Heart right ventricle (tissue), 16 donors: ENCODE measurements at regions not wholly inside any gene's neighbourhood (a gene's known extent, or its start where the extent isn't known, plus 50 kb on each side); places are given as distances from the start of the nearest gene placed in this dataset.
"Not testable (repeated sequence)": the region's sequence is repeated elsewhere in the genome, so short reads cannot be mapped to it uniquely, and the experiment has no call there.

Experiments
- ATAC-seq, 8 donors: fragments of 200-7000 bp; cut with Tn5 transposase; one replicate each; pipeline ENCODE4 v1.9.1; 2020; ENCODE audit warnings: mild to moderate bottlenecking in 8 of 8, moderate library complexity in 8 of 8, moderate number of reproducible peaks in 1 of 8
- DNase-seq, 2 donors: peaks; one replicate each; pipeline ENCODE4 v3.0.0-alpha.2; 2020
- H3K27ac ChIP-seq, 10 donors: fragments of 200-600 bp; sonication (generic) in 2 of 10; one replicate each; pipeline versions ENCODE4 v1.5.0 to v1.8.0; 2020 to 2022; ENCODE audit warnings: mild to moderate bottlenecking in 3 of 10
- H3K27me3 ChIP-seq, 7 donors: fragments of 200-600 bp; one replicate each; pipeline ENCODE4 v1.8.0; 2021 to 2022; ENCODE audit warnings: mild to moderate bottlenecking in 2 of 7
- H3K36me3 ChIP-seq, 9 donors: fragments of 200-600 bp; sonication (generic) in 1 of 9; one replicate each; pipeline versions ENCODE4 v1.5.0 to v1.8.0; 2020 to 2022; ENCODE audit warnings: mild to moderate bottlenecking in 2 of 9
- H3K4me1 ChIP-seq, 9 donors: fragments of 200-600 bp; sonication (generic) in 1 of 9; one replicate each; pipeline versions ENCODE4 v1.5.0 to v1.8.0; 2020 to 2022; ENCODE audit warnings: mild to moderate bottlenecking in 4 of 9
- H3K4me3 ChIP-seq, 10 donors: fragments of 200-600 bp; sonication (generic) in 2 of 10; one replicate each; pipeline versions ENCODE4 v1.5.0 to v1.8.0; 2020 to 2022; ENCODE audit warnings: mild to moderate bottlenecking in 7 of 10, moderate library complexity in 2 of 10
- H3K9me3 ChIP-seq, 11 donors: fragments of 200-600 bp in 10 of 11; sonication (generic) in 2 of 11; one replicate each; pipeline versions ENCODE4 v1.5.0 to v1.8.0; 2013 to 2022; ENCODE audit warnings: mild to moderate bottlenecking in 2 of 11, control low read depth in 1 of 11, moderate library complexity in 1 of 11
- CTCF ChIP-seq, 9 donors: fragments of 200-600 bp; sonication (generic) in 2 of 9; IDR thresholded peaks; one replicate each; pipeline versions ENCODE4 v1.5.0 to v1.8.0; 2021 to 2022; ENCODE audit warnings: antibody characterized with exemption in 9 of 9, mild to moderate bottlenecking in 5 of 9, moderate library complexity in 1 of 9
- WGBS, 2 donors: extraction: QIAGEN DNeasy Blood & Tissue Kit; methylation state at CpG; one replicate each; pipeline ENCODE4 v1.1.7; 2013; ENCODE audit warnings: inconsistent platforms in 1 of 2; 5-methylcytosine and 5-hydroxymethylcytosine counted together
- intact Hi-C, 10 donors: fragments of 100-400 bp; cut with DNase I; formaldehyde crosslinking; loops; one replicate each; pipeline versions ENCODE4 v1.11.1 to v1.14.2; 2022
- donor health status: Arrhythmogenic right ventricular cardiomyopathy.
- donor health status: ischemic (EF 13 %, LVEDD 7.1; RV severe dilation, severe dysfunction).
- donor health status: healthy with polysubstance abuse.
- donor health status: DM: no; HTN: yes; CAD: no.
- donor health status: DM: no; HTN: no; CAD: no.
- donor health status: ischemic (EF 25% LVEDD 6.9; RV normal size, moderate dysfunction).
- donor health status: ischemic (EF 25% LVEDD 5.7; RV mildly dilated, moderate dysfunction).
- donor health status: healthy.
- donor health status: DM: yes; HTN: yes; CAD: no.
- donor health status: Ischemic cardiomyopathy.
- donor health status: ischemic (EF 35%, LVEDD 5.7; RV mildly dilated, moderate dysfunction).
- donor health status: nonischemic (EF 11% LVEDD 7.7; RV severe dilation, severe dysfunction).
- donor health status: DM: yes; HTN: yes; CAD: no.
- donor health status: PGD.
- donor health status: ischemic (EF 29% LVEDD 5.4; RV normal size, mild dysfunction).
- donor health status: nonischemic (EF 23%, LVEDD 6.1; RV moderate dilation, normal function).

GRCh38 chr22:48919851-48920589 lies 907.7 kb downstream of the BRD1 start:
- DNase-seq (no peak), ATAC-seq (no peak)
- Histone ChIP-seq H3K4me3 (no peak overlapping the region), H3K36me3 (no peaks in the 10 kb centered on the region), H3K4me1 (no peaks in the 10 kb centered on the region), H3K27me3 (peaks cover 4 to 61% (median 39%) of the 10 kb centered on the region in 7 donors), H3K27ac (no peak overlapping the region), H3K9me3 (no peaks in the 10 kb centered on the region)
- WGBS, 2 donors = 73 to 76% methylated on average over 17 of the region's 17 CpGs
- intact Hi-C loops = no loop called here
- TF ChIP-seq CTCF (IDR thresholded peaks at IDR 0.05) = no peak

DNA sequence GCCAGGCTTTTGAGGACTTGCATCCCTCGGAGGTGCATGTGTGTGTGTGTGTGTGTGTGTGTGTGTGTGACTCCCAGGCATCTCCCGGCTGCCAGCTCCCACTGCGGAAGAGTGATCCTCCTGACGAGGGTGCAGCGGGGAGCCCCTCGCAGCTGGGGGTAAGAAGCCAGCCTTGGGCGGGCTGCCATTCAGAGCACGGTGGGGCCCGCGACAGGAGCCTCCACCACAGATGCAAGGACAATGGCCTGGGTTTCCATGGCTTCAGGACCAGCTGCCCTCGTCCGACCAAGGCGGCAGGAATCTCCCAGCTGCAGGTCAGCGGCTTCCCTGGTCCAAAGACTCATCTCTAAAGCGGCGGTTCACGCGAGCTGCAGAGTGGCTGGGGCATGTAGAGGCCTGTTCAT lies 908.5 kb downstream of the BRD1 start:
- H3K4me3 ChIP-seq = no peak overlapping the region
- peaks cover 4 to 60% (median 48%) of the 10 kb centered on the region in 7 donors for H3K27me3 ChIP-seq
- H3K27ac ChIP-seq = no peak overlapping the region
- 76 to 79% methylated on average over 18 of the region's 18 CpGs for WGBS, 2 donors
- H3K9me3 ChIP-seq = no peaks in the 10 kb centered on the region
- H3K36me3 ChIP-seq = no peaks in the 10 kb centered on the region
- DNase-seq (no peak), ATAC-seq (no peak)
- H3K4me1 ChIP-seq = no peaks in the 10 kb centered on the region
- intact Hi-C loops = no loop called here
- no peak for TF ChIP-seq CTCF (IDR thresholded peaks at IDR 0.05)

- ATAC-seq (no peak), DNase-seq (no peak)
- H3K4me1 ChIP-seq = no peaks in the 10 kb centered on the region
- H3K9me3 ChIP-seq = no peaks in the 10 kb centered on the region
- H3K27me3 ChIP-seq = peaks cover 4 to 61% (median 53%) of the 10 kb centered on the region in 7 donors
- H3K27ac ChIP-seq = no peak overlapping the region
- no peak overlapping the region for H3K4me3 ChIP-seq
- intact Hi-C loops = no loop called here
- no peaks in the 10 kb centered on the region for H3K36me3 ChIP-seq
- WGBS, 2 donors = 43 to 47% methylated on average over 7 of the region's 7 CpGs
- no peak for TF ChIP-seq CTCF (IDR thresholded peaks at IDR 0.05)
Measured at GRCh38 chr22:48918585-48919186, 909.0 kb downstream of the BRD1 start.

GRCh38 chr22:48912356-48913066 lies 915.2 kb downstream of the BRD1 start:
- H3K4me3 ChIP-seq, H3K36me3 ChIP-seq, H3K9me3 ChIP-seq, H3K27ac ChIP-seq, intact Hi-C loops, DNase-seq, H3K4me1 ChIP-seq, ATAC-seq: not testable (repeated sequence)
- WGBS, 2 donors = 69 to 71% methylated on average over 7 of the region's 7 CpGs
- H3K27me3 ChIP-seq = peaks cover 0 to 43% (median 27%) of the 10 kb centered on the region in 7 donors

- H3K36me3 ChIP-seq, H3K27ac ChIP-seq, DNase-seq, H3K9me3 ChIP-seq, intact Hi-C loops, H3K4me1 ChIP-seq, ATAC-seq, H3K4me3 ChIP-seq: not testable (repeated sequence)
- peaks cover 0 to 41% (median 24%) of the 10 kb centered on the region in 7 donors for H3K27me3 ChIP-seq
- 77 to 89% methylated on average over 3 to 4 of the region's 5 CpGs for WGBS, 2 donors
Measured at GRCh38 chr22:48911647-48912046, 916.0 kb downstream of the BRD1 start.

- H3K4me1 ChIP-seq, DNase-seq, H3K36me3 ChIP-seq, ATAC-seq, H3K9me3 ChIP-seq, H3K27ac ChIP-seq, H3K4me3 ChIP-seq, intact Hi-C loops: not testable (repeated sequence)
- H3K27me3 ChIP-seq = peaks cover 0 to 45% (median 26%) of the 10 kb centered on the region in 7 donors
- WGBS, 2 donors = 61 to 89% methylated on average over 2 of the region's 4 CpGs
Measured at GRCh38 chr22:48911067-48911466, 916.6 kb downstream of the BRD1 start.
